ENCODE measurements at regions not wholly inside any gene's neighbourhood (a gene's known extent, or its start where the extent isn't known, plus 50 kb on each side); places are given as distances from the start of the nearest gene placed in this dataset.

GRCh38 chr10:36638462-36639155, 486.8 kb upstream of the ANKRD30A start:
- TF ChIP-seq, protein P1, sequence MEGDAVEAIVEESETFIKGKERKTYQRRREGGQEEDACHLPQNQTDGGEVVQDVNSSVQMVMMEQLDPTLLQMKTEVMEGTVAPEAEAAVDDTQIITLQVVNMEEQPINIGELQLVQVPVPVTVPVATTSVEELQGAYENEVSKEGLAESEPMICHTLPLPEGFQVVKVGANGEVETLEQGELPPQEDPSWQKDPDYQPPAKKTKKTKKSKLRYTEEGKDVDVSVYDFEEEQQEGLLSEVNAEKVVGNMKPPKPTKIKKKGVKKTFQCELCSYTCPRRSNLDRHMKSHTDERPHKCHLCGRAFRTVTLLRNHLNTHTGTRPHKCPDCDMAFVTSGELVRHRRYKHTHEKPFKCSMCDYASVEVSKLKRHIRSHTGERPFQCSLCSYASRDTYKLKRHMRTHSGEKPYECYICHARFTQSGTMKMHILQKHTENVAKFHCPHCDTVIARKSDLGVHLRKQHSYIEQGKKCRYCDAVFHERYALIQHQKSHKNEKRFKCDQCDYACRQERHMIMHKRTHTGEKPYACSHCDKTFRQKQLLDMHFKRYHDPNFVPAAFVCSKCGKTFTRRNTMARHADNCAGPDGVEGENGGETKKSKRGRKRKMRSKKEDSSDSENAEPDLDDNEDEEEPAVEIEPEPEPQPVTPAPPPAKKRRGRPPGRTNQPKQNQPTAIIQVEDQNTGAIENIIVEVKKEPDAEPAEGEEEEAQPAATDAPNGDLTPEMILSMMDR (IDR thresholded peaks at IDR 0.05 in 2 of 3, conservative IDR thresholded peaks at IDR 0.05 in 1 of 3; ENCODE audit: borderline replicate concordance in 1 of 3, insufficient read depth in 1 of 3, low read depth in 2 of 3, low read length in 2 of 3), result no peak
- TF ChIP-seq FOSL1 (IDR thresholded peaks at IDR 0.05; ENCODE audit: low read depth), result no peak
- no peak for TF ChIP-seq EZH2 (IDR thresholded peaks at IDR 0.05)
